Subcutaneous abdominal adipose tissue (tissue), 5 donors: ENCODE measurements at regions not wholly inside any gene's neighbourhood (a gene's known extent, or its start where the extent isn't known, plus 50 kb on each side); places are given as distances from the start of the nearest gene placed in this dataset.
"Not testable (repeated sequence)": the region's sequence is repeated elsewhere in the genome, so short reads cannot be mapped to it uniquely, and the experiment has no call there.

Source experiments
- H3K27ac ChIP-seq: one replicate; pipeline ENCODE4 v1.7.0; 2013; ENCODE audit warnings: low read depth, mild to moderate bottlenecking, inconsistent platforms, low read length, moderate library complexity
- H3K27me3 ChIP-seq, 5 donors: one replicate each; pipeline ENCODE4 v1.7.0; 2013; ENCODE audit warnings: low read length in 5 of 5, inconsistent platforms in 1 of 5; ENCODE audit not compliant: control insufficient read depth in 5 of 5, insufficient read depth in 4 of 5
- H3K36me3 ChIP-seq, 5 donors: one replicate each; pipeline ENCODE4 v1.7.0; 2013; ENCODE audit warnings: low read length in 5 of 5; ENCODE audit not compliant: control insufficient read depth in 5 of 5, insufficient read depth in 5 of 5
- H3K4me1 ChIP-seq, 5 donors: one replicate each; pipeline ENCODE4 v1.7.0; 2013; ENCODE audit warnings: low read length in 5 of 5, mild to moderate bottlenecking in 3 of 5, moderate library complexity in 1 of 5; ENCODE audit not compliant: control insufficient read depth in 5 of 5, insufficient read depth in 5 of 5
- H3K4me3 ChIP-seq, 5 donors: one replicate each; pipeline ENCODE4 v1.7.0; 2013; ENCODE audit warnings: low read length in 5 of 5, low read depth in 1 of 5
- H3K9ac ChIP-seq, 5 donors: one replicate each; pipeline ENCODE4 v1.7.0; 2013; ENCODE audit warnings: low read length in 5 of 5, mild to moderate bottlenecking in 4 of 5, moderate library complexity in 3 of 5
- H3K9me3 ChIP-seq, 5 donors: one replicate each; pipeline ENCODE4 v1.7.0; 2013; ENCODE audit warnings: low read length in 5 of 5; ENCODE audit not compliant: control insufficient read depth in 5 of 5
- donor health status: healthy.
- donor health status: healthy.
- donor health status: healthy.
- donor health status: healthy.
- donor health status: healthy.

GRCh38 chr1:194809215-194809614 is 1622.8 kb upstream of the B3GALT2 start:
- Histone ChIP-seq H3K9me3 (no peaks in the 10 kb centered on the region), H3K4me3 (no peak overlapping the region), H3K27me3 (no peaks in the 10 kb centered on the region), H3K27ac (no peak overlapping the region), H3K4me1 (no peaks in the 10 kb centered on the region), H3K36me3 (no peaks in the 10 kb centered on the region), H3K9ac (no peak overlapping the region)

GRCh38 chr1:194807530-194808220 is 1621.3 kb upstream of the B3GALT2 start:
- Histone ChIP-seq H3K4me1 (no peaks in the 10 kb centered on the region), H3K27me3 (no peaks in the 10 kb centered on the region), H3K4me3 (no peak overlapping the region), H3K9ac (no peak overlapping the region), H3K27ac (no peak overlapping the region), H3K36me3 (no peaks in the 10 kb centered on the region), H3K9me3 (no peaks in the 10 kb centered on the region)

- no peak overlapping the region for H3K27ac ChIP-seq
- no peaks in the 10 kb centered on the region for H3K36me3 ChIP-seq
- H3K4me3 ChIP-seq, result no peak overlapping the region
- no peaks in the 10 kb centered on the region for H3K9me3 ChIP-seq
- no peaks in the 10 kb centered on the region for H3K27me3 ChIP-seq
- H3K4me1 ChIP-seq, result no peaks in the 10 kb centered on the region
- no peak overlapping the region for H3K9ac ChIP-seq
Measured at GRCh38 chr1:194802572-194802971, 1616.2 kb upstream of the B3GALT2 start.

DNA sequence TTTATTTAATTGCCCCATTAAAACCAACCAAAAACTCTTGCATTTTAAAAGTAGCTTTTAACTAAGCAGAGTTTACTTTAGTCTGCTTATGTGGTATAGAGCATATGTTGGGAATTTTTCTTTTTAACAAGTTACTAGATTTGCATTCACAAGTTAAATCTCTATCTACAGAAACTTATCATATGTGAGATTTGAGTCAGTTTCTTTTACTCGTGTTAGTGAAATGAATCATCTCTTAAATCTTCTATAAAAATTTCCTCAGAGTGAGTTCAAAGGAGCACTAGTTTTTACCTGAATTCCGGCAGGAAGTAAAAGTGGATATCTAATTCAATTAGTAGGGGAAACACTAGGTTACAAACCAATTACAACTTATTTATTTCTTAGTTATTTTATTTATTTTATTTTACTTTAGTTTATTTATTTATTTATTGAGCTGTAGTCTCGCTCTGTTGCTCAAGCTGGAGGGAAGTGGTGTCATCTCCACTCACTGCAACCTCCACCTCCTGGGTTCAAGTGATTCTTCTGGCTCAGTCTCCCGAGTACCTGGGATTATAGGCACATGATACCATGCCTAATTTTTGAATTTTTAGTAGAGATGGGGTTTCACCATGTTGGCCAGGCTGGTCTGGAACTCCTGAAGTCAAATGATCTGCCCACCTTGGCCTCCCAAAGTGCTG is 1609.6 kb upstream of the B3GALT2 start:
- H3K9ac ChIP-seq, result no peak overlapping the region
- no peaks in the 10 kb centered on the region for H3K36me3 ChIP-seq
- no peaks in the 10 kb centered on the region for H3K4me1 ChIP-seq
- no peaks in the 10 kb centered on the region for H3K9me3 ChIP-seq
- H3K27me3 ChIP-seq, result no peaks in the 10 kb centered on the region
- no peak overlapping the region for H3K27ac ChIP-seq
- H3K4me3 ChIP-seq, result no peak overlapping the region

GRCh38 chr1:194787001-194787400 is 1600.6 kb upstream of the B3GALT2 start:
- Histone ChIP-seq H3K9me3 (no peaks in the 10 kb centered on the region), H3K27ac (no peak overlapping the region), H3K4me3 (no peak overlapping the region), H3K4me1 (no peaks in the 10 kb centered on the region), H3K36me3 (no peaks in the 10 kb centered on the region), H3K27me3 (no peaks in the 10 kb centered on the region), H3K9ac (no peak overlapping the region)

DNA sequence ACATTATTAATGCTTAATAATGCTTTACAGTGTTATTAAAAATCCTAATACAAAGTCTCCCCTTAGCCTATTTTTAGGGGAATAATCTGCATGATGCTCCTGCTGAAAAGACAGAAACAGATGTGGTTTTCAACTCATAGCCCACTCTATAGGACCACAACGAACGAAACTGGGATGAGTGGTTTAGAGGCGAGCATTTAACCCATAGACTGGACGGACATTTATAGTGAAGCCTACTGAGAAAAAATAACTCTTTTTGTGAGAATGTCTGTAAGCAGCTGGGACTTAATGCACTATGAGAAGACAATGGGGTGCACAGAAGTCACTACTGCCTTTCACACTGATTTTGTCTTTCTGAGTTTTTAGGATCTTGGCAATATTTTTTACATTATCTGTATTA is 1599.6 kb upstream of the B3GALT2 start:
- H3K27ac ChIP-seq, result no peak overlapping the region
- H3K36me3 ChIP-seq, result no peaks in the 10 kb centered on the region
- H3K27me3 ChIP-seq, result no peaks in the 10 kb centered on the region
- no peak overlapping the region for H3K4me3 ChIP-seq
- H3K9ac ChIP-seq, result no peak overlapping the region
- H3K4me1 ChIP-seq, result no peaks in the 10 kb centered on the region
- H3K9me3 ChIP-seq, result no peaks in the 10 kb centered on the region

DNA sequence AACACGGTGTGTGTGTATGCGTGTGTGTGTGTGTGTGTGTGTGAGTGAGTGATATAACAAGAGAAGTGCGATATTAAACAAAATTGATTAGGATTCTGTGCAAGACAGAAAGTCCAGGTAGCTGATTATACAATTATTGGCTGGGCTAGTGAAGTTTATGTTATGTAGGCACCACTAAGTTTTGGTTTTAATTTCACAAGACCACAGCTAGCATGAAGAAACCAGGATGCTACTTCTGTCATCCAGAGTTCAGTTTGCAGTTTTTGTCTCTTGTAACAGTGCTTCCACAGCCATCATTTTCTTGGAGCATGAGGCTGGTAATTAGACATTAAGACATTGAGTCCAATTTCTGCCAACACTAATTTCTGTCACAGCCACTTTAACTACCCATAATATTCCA is 1590.2 kb upstream of the B3GALT2 start:
- Histone ChIP-seq H3K9ac (no peak overlapping the region), H3K4me1 (no peaks in the 10 kb centered on the region), H3K27me3 (no peaks in the 10 kb centered on the region), H3K27ac (no peak overlapping the region), H3K4me3 (no peak overlapping the region), H3K36me3 (no peaks in the 10 kb centered on the region), H3K9me3 (peaks cover 0 to 9% (median 0%) of the 10 kb centered on the region in 5 donors)

GRCh38 chr1:194774535-194774934 is 1588.1 kb upstream of the B3GALT2 start:
- Histone ChIP-seq H3K27ac (no peak overlapping the region), H3K4me3 (no peak overlapping the region), H3K9me3 (peaks cover 0 to 7% (median 0%) of the 10 kb centered on the region in 5 donors), H3K27me3 (no peaks in the 10 kb centered on the region), H3K36me3 (no peaks in the 10 kb centered on the region), H3K9ac (no peak overlapping the region), H3K4me1 (no peaks in the 10 kb centered on the region)

DNA sequence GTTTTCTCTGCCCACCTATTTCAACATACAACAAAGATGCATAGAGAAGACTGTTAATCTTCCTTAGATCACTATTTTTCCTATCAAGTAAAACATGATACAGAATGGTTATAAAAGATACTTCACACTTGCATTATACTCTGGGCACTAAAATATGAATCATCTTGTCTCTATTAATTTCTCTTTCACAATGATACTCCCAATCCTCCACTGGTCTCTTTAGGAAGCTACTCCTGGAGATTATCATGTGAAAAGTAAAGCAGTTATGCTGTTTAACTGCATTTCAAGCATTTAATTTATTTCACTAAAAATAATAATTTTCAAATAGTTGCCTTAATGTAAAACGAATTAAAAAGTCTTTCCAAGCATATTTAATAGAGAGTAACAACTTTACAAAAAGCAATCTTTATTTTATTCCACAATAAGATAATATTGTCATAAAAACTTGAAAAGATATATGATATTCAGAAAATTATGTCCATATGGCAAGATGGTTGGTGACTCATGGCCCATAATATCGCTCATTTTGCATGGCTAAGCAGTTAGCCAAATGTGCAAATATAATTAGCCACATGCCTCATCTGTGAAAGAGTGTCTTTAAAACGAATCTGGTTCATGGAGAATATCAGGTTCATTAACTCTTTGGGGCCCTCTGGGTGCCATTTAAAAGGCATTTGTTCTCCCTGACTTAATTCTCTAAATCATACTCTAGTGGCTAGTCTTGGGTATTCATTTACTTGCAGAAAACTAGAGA is 1569.0 kb upstream of the B3GALT2 start:
- Histone ChIP-seq H3K36me3 (no peaks in the 10 kb centered on the region), H3K27ac (no peak overlapping the region), H3K27me3 (no peaks in the 10 kb centered on the region), H3K9me3 (peaks cover 0 to 3% (median 0%) of the 10 kb centered on the region in 5 donors), H3K4me3 (no peak overlapping the region), H3K4me1 (no peaks in the 10 kb centered on the region), H3K9ac (no peak overlapping the region)

DNA sequence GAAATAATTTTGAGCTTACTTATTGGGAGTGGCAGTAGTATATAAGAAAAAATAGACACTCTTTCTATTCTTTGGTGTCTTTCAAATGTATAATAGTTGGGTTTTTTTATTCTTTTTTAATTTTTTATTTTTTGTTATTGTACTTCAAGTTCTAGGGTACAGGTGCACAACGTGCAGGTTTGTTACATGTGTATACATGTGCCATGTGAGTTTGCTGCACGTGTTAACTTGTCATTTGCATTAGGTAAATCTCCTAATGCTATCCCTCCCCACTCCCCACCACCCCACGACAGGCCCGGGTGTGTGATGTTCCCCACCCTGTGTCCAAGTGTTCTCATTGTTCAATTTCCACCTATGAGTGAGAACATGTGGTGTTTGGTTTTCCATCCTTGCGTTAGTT is 1552.4 kb upstream of the B3GALT2 start:
- not testable (repeated sequence) for H3K27ac ChIP-seq, H3K9me3 ChIP-seq, H3K36me3 ChIP-seq, H3K9ac ChIP-seq, H3K27me3 ChIP-seq, H3K4me3 ChIP-seq
- peaks cover 0 to 11% (median 0%) of the 10 kb centered on the region in 5 donors for H3K4me1 ChIP-seq
